H1 (cell line): ENCODE measurements at regions not wholly inside any gene's neighbourhood (a gene's known extent, or its start where the extent isn't known, plus 50 kb on each side); places are given as distances from the start of the nearest gene placed in this dataset.

Experiments
- CTCF ChIP-seq, 3 experiments: IDR thresholded peaks; 1 replicate in 2 of 3; 2 replicates in 1 of 3; pipeline versions ENCODE4 v1.5.1 to v1.6.1; 2011; ENCODE audit warnings: low read length in 3 of 3, mild to moderate bottlenecking in 3 of 3, inconsistent platforms in 2 of 3, low read depth in 1 of 3, moderate library complexity in 1 of 3; ENCODE audit not compliant: insufficient read depth in 1 of 3; ENCODE audit errors: control extremely low read depth in 1 of 3
- EZH2 ChIP-seq: fragments of 200-600 bp; sonication (generic); IDR thresholded peaks from 2 replicates; pipeline ENCODE4 v1.7.1; 2012; ENCODE audit warnings: low read depth, mild to moderate bottlenecking, moderate library complexity, low read length, inconsistent platforms; ENCODE audit not compliant: severe bottlenecking
- NANOG ChIP-seq: IDR thresholded peaks from 2 replicates; pipeline ENCODE4 v1.6.1; 2011; ENCODE audit warnings: low read length, low read depth, mild to moderate bottlenecking, inconsistent platforms; ENCODE audit not compliant: insufficient read depth, poor library complexity, severe bottlenecking
- RAD21 ChIP-seq, 2 experiments: IDR thresholded peaks in 1 of 2; conservative IDR thresholded peaks in 1 of 2; 2 replicates each; pipeline ENCODE4 v1.6.1; 2011; ENCODE audit warnings: low read depth in 2 of 2, low read length in 2 of 2, improper control_type of control experiment in 1 of 2, inconsistent platforms in 1 of 2, mild to moderate bottlenecking in 1 of 2, moderate library complexity in 1 of 2
- RBBP5 ChIP-seq: IDR thresholded peaks from 2 replicates; pipeline ENCODE4 v1.7.1; 2012; ENCODE audit warnings: low read depth, mild to moderate bottlenecking, inconsistent platforms, low read length, moderate library complexity, borderline replicate concordance
- SP2 ChIP-seq: IDR thresholded peaks from 2 replicates; pipeline ENCODE4 v1.6.1; 2012; ENCODE audit warnings: mild to moderate bottlenecking, low read length, inconsistent platforms
- SUZ12 ChIP-seq: fragments of 200-600 bp; sonication (generic); IDR thresholded peaks from 2 replicates; pipeline ENCODE4 v1.6.1; 2012; ENCODE audit warnings: mild to moderate bottlenecking, inconsistent platforms, low read length, moderate library complexity, mixed read lengths
- TAF1 ChIP-seq: IDR thresholded peaks from 2 replicates; pipeline ENCODE4 v1.6.1; 2011; ENCODE audit warnings: mild to moderate bottlenecking, low read depth, low read length
- TEAD4 ChIP-seq: IDR thresholded peaks from 2 replicates; pipeline ENCODE4 v1.6.1; 2012; ENCODE audit warnings: low read depth, low read length, inconsistent platforms, mixed read lengths

DNA sequence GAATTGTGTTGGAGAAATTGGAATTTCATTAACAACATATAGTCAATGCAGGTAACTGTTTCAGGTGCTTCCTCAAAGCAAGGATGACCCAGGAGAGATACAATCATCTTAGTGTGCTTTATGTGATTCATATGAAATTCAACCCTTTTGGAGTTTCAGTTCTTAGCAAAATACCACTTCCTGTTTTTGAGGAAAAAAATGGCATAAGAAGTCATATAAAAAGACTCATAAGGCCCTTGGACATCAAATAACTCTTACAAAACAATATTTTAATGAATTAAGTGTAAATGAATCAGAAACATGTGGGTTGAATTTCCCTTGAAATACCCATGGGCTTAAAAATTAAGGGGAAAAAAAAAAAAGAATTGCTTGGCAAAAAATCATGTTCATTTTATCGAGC lies 926.6 kb downstream of the LTN1 start:
- TF ChIP-seq TEAD4 (no peak), EZH2 (no peak), TAF1 (no peak), SUZ12 (no peak), RBBP5 (no peak), CTCF (IDR thresholded peaks at IDR 0.05; ENCODE audit: control extremely low read depth in 1 of 3, insufficient read depth in 1 of 3, low read depth in 1 of 3, low read length in 3 of 3) (no peak), NANOG (no peak), SP2 (no peak), RAD21 (IDR thresholded peaks at IDR 0.05 in 1 of 2, conservative IDR thresholded peaks at IDR 0.05 in 1 of 2; ENCODE audit: low read depth in 2 of 2, low read length in 2 of 2) (no peak)
